Duodenal mucosa (tissue), 2 donors: ENCODE measurements at regions not wholly inside any gene's neighbourhood (a gene's known extent, or its start where the extent isn't known, plus 50 kb on each side); places are given as distances from the start of the nearest gene placed in this dataset.
"Not testable (repeated sequence)": the region's sequence is repeated elsewhere in the genome, so short reads cannot be mapped to it uniquely, and the experiment has no call there.

Experiments
- H3K27ac ChIP-seq: one replicate; pipeline ENCODE4 v1.7.0; 2013; ENCODE audit warnings: low read depth, low read length
- H3K27me3 ChIP-seq, 2 donors: one replicate each; pipeline ENCODE4 v1.7.0; 2013; ENCODE audit warnings: low read length in 2 of 2, control low read depth in 1 of 2; ENCODE audit not compliant: insufficient read depth in 2 of 2, control insufficient read depth in 1 of 2
- H3K36me3 ChIP-seq, 2 donors: one replicate each; pipeline ENCODE4 v1.7.0; 2013; ENCODE audit warnings: low read length in 2 of 2, control low read depth in 1 of 2; ENCODE audit not compliant: insufficient read depth in 2 of 2, control insufficient read depth in 1 of 2
- H3K4me1 ChIP-seq, 2 donors: one replicate each; pipeline ENCODE4 v1.7.0; 2013; ENCODE audit warnings: low read length in 2 of 2, control low read depth in 1 of 2; ENCODE audit not compliant: insufficient read depth in 2 of 2, control insufficient read depth in 1 of 2
- H3K4me3 ChIP-seq, 2 donors: one replicate each; pipeline ENCODE4 v1.7.0; 2013; ENCODE audit warnings: low read length in 2 of 2, low read depth in 1 of 2
- H3K9ac ChIP-seq, 2 donors: one replicate each; pipeline ENCODE4 v1.7.0; 2013; ENCODE audit warnings: low read length in 2 of 2, low read depth in 1 of 2
- H3K9me3 ChIP-seq, 2 donors: one replicate each; pipeline ENCODE4 v1.7.0; 2013; ENCODE audit warnings: low read length in 2 of 2, control low read depth in 1 of 2; ENCODE audit not compliant: control insufficient read depth in 1 of 2

- H3K4me1 ChIP-seq, result no peaks in the 10 kb centered on the region
- no peaks in the 10 kb centered on the region for H3K36me3 ChIP-seq
- no peak overlapping the region for H3K9ac ChIP-seq
- H3K4me3 ChIP-seq, result no peak overlapping the region
- H3K9me3 ChIP-seq, result no peaks in the 10 kb centered on the region
- no peaks in the 10 kb centered on the region for H3K27me3 ChIP-seq
- H3K27ac ChIP-seq, result no peak overlapping the region
Measured at GRCh38 chr6:139736325-139736906, 362.0 kb upstream of the CITED2 start.

GRCh38 chr6:139732451-139732850 is 358.0 kb upstream of the CITED2 start:
- H3K9ac ChIP-seq, result no peak overlapping the region
- no peaks in the 10 kb centered on the region for H3K9me3 ChIP-seq
- H3K4me1 ChIP-seq, result peaks cover 5 to 11% of the 10 kb centered on the region in 2 donors
- no peak overlapping the region for H3K4me3 ChIP-seq
- no peak overlapping the region for H3K27ac ChIP-seq
- no peaks in the 10 kb centered on the region for H3K36me3 ChIP-seq
- no peaks in the 10 kb centered on the region for H3K27me3 ChIP-seq

- peaks cover 5 to 11% of the 10 kb centered on the region in 2 donors for H3K4me1 ChIP-seq
- H3K9me3 ChIP-seq, result no peaks in the 10 kb centered on the region
- no peak overlapping the region for H3K9ac ChIP-seq
- H3K36me3 ChIP-seq, result no peaks in the 10 kb centered on the region
- H3K27me3 ChIP-seq, result no peaks in the 10 kb centered on the region
- no peak overlapping the region for H3K27ac ChIP-seq
- no peak overlapping the region for H3K4me3 ChIP-seq
Measured at GRCh38 chr6:139730340-139730974, 356.0 kb upstream of the CITED2 start.

- H3K9me3 ChIP-seq, result no peaks in the 10 kb centered on the region
- no peak overlapping the region for H3K9ac ChIP-seq
- no peak overlapping the region for H3K4me3 ChIP-seq
- H3K4me1 ChIP-seq, result peaks cover 5 to 11% of the 10 kb centered on the region in 2 donors
- H3K27ac ChIP-seq, result no peak overlapping the region
- no peaks in the 10 kb centered on the region for H3K36me3 ChIP-seq
- no peaks in the 10 kb centered on the region for H3K27me3 ChIP-seq
Measured at GRCh38 chr6:139728876-139729427, 354.5 kb upstream of the CITED2 start.

- H3K4me1 ChIP-seq, result peaks cover 5 to 11% of the 10 kb centered on the region in 2 donors
- not testable (repeated sequence) for H3K9me3 ChIP-seq, H3K27ac ChIP-seq, H3K4me3 ChIP-seq, H3K9ac ChIP-seq, H3K27me3 ChIP-seq, H3K36me3 ChIP-seq
Measured at GRCh38 chr6:139726272-139726671, 351.8 kb upstream of the CITED2 start.

- H3K4me1 ChIP-seq, result no peaks in the 10 kb centered on the region
- no peak overlapping the region for H3K9ac ChIP-seq
- no peak overlapping the region for H3K4me3 ChIP-seq
- no peaks in the 10 kb centered on the region for H3K36me3 ChIP-seq
- no peak overlapping the region for H3K27ac ChIP-seq
- no peaks in the 10 kb centered on the region for H3K9me3 ChIP-seq
- no peaks in the 10 kb centered on the region for H3K27me3 ChIP-seq
Measured at GRCh38 chr6:139722530-139722929, 348.1 kb upstream of the CITED2 start.

GRCh38 chr6:139721954-139722353 is 347.5 kb upstream of the CITED2 start:
- no peaks in the 10 kb centered on the region for H3K4me1 ChIP-seq
- no peaks in the 10 kb centered on the region for H3K9me3 ChIP-seq
- H3K4me3 ChIP-seq, result no peak overlapping the region
- no peak overlapping the region for H3K9ac ChIP-seq
- no peaks in the 10 kb centered on the region for H3K36me3 ChIP-seq
- no peak overlapping the region for H3K27ac ChIP-seq
- H3K27me3 ChIP-seq, result no peaks in the 10 kb centered on the region

- H3K27me3 ChIP-seq, result no peaks in the 10 kb centered on the region
- H3K9ac ChIP-seq, result no peak overlapping the region
- H3K27ac ChIP-seq, result no peak overlapping the region
- no peaks in the 10 kb centered on the region for H3K9me3 ChIP-seq
- peaks cover 4 to 14% of the 10 kb centered on the region in 2 donors for H3K4me1 ChIP-seq
- no peak overlapping the region for H3K4me3 ChIP-seq
- H3K36me3 ChIP-seq, result no peaks in the 10 kb centered on the region
Measured at GRCh38 chr6:139713900-139714506, 339.6 kb upstream of the CITED2 start.

GRCh38 chr6:139713424-139713823 is 339.0 kb upstream of the CITED2 start:
- H3K9me3 ChIP-seq, result no peaks in the 10 kb centered on the region

GRCh38 chr6:139712830-139713229 is 338.4 kb upstream of the CITED2 start:
- no peak overlapping the region for H3K27ac ChIP-seq
- H3K27me3 ChIP-seq, result no peaks in the 10 kb centered on the region
- H3K4me3 ChIP-seq, result no peak overlapping the region
- peaks cover 15 to 26% of the 10 kb centered on the region in 2 donors for H3K4me1 ChIP-seq
- H3K36me3 ChIP-seq, result no peaks in the 10 kb centered on the region
- H3K9ac ChIP-seq, result no peak overlapping the region
- no peaks in the 10 kb centered on the region for H3K9me3 ChIP-seq

More at GRCh38 chr6:139713424-139713823, 339.0 kb upstream of the CITED2 start:
- Histone ChIP-seq H3K36me3 (no peaks in the 10 kb centered on the region), H3K27ac (no peak overlapping the region), H3K4me1 (peaks cover 10 to 20% of the 10 kb centered on the region in 2 donors), H3K4me3 (no peak overlapping the region), H3K9ac (no peak overlapping the region), H3K27me3 (no peaks in the 10 kb centered on the region)
